ENCODE measurements at regions not wholly inside any gene's neighbourhood (a gene's known extent, or its start where the extent isn't known, plus 50 kb on each side); places are given as distances from the start of the nearest gene placed in this dataset.

DNA sequence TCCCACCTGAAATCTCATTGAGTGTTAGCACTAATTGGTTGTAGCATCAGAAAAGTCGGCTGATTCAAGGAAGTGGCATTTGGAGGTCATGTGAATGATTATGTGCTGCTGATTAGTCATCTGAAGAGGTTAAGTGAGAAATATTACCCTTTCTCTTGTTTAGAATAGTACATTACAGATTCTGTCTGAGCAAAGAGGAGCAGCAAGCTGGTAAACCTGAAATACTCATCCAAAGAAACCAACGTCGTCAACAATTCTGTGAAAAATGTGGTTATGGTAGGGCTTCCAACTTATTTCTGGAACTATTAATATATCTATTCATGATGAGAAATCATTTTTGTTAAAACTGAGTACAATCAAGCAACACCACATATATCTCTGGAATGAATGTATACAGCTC lies 1024.9 kb downstream of the TUSC7 start:
- TF ChIP-seq POLR2AphosphoS5 (IDR thresholded peaks at IDR 0.05) (no peak), POLR2A (IDR thresholded peaks at IDR 0.05) (no peak), EP300 (IDR thresholded peaks at IDR 0.05) (no peak)
- TF ChIP-seq, protein P1, sequence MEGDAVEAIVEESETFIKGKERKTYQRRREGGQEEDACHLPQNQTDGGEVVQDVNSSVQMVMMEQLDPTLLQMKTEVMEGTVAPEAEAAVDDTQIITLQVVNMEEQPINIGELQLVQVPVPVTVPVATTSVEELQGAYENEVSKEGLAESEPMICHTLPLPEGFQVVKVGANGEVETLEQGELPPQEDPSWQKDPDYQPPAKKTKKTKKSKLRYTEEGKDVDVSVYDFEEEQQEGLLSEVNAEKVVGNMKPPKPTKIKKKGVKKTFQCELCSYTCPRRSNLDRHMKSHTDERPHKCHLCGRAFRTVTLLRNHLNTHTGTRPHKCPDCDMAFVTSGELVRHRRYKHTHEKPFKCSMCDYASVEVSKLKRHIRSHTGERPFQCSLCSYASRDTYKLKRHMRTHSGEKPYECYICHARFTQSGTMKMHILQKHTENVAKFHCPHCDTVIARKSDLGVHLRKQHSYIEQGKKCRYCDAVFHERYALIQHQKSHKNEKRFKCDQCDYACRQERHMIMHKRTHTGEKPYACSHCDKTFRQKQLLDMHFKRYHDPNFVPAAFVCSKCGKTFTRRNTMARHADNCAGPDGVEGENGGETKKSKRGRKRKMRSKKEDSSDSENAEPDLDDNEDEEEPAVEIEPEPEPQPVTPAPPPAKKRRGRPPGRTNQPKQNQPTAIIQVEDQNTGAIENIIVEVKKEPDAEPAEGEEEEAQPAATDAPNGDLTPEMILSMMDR (IDR thresholded peaks at IDR 0.05) = no peak
